MM.1S (cell line): ENCODE measurements at regions not wholly inside any gene's neighbourhood (a gene's known extent, or its start where the extent isn't known, plus 50 kb on each side); places are given as distances from the start of the nearest gene placed in this dataset.

Experiments used
- EZH2 ChIP-seq: fragments of 300-600 bp; sonication (generic); optimal IDR thresholded peaks from 2 replicates; pipeline ENCODE3; 2017; ENCODE audit warnings: low read depth, mild to moderate bottlenecking, antibody characterized with exemption, low read length, mixed read lengths
- TF ChIP-seq, protein P1 (sequence below): fragments of 300-600 bp; sonication (generic); IDR thresholded peaks from 2 replicates; pipeline ENCODE4 v1.5.1; 2016; ENCODE audit warnings: antibody characterized with exemption, low read length, mixed read lengths

DNA sequence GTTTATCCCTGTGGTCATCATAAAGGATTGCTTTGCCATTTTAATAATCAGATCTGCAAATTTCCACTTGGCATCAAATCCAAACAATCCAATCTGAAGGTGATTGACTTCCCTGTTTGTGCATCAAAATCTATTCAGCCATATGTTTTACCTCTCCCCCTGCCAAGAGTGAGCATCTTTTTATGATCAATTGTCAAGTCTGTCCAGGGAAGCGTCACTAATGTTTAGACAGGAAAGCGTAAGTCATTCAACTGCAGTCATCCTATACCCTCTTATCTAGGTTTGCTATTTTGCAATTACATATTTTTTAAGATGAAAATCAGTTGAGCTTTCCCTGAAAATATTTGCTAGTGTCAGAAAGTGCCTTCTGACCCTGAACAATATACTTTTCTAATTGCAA is 1224.1 kb upstream of the SEL1L start:
- TF ChIP-seq, protein P1, sequence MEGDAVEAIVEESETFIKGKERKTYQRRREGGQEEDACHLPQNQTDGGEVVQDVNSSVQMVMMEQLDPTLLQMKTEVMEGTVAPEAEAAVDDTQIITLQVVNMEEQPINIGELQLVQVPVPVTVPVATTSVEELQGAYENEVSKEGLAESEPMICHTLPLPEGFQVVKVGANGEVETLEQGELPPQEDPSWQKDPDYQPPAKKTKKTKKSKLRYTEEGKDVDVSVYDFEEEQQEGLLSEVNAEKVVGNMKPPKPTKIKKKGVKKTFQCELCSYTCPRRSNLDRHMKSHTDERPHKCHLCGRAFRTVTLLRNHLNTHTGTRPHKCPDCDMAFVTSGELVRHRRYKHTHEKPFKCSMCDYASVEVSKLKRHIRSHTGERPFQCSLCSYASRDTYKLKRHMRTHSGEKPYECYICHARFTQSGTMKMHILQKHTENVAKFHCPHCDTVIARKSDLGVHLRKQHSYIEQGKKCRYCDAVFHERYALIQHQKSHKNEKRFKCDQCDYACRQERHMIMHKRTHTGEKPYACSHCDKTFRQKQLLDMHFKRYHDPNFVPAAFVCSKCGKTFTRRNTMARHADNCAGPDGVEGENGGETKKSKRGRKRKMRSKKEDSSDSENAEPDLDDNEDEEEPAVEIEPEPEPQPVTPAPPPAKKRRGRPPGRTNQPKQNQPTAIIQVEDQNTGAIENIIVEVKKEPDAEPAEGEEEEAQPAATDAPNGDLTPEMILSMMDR = no peak
- TF ChIP-seq EZH2 = no peak
